HG03039 (cell line): ENCODE measurements at regions not wholly inside any gene's neighbourhood (a gene's known extent, or its start where the extent isn't known, plus 50 kb on each side); places are given as distances from the start of the nearest gene placed in this dataset.
"Not testable (repeated sequence)": the region's sequence is repeated elsewhere in the genome, so short reads cannot be mapped to it uniquely, and the experiment has no call there.

Source experiments
- ATAC-seq: cut with Tn5 transposase; IDR thresholded peaks from one replicate; pipeline ENCODE4 v1.9.1; 2021; ENCODE audit warnings: mild to moderate bottlenecking, moderate library complexity; ENCODE audit not compliant: unreplicated experiment

GRCh38 chr18:44265437-44265836, 415.3 kb upstream of the SETBP1 start:
- no peak for ATAC-seq

- no peak for ATAC-seq
Observed at GRCh38 chr18:44273298-44273697, 407.4 kb upstream of the SETBP1 start.

- no peak for ATAC-seq
Observed at GRCh38 chr18:44280479-44280878, 400.2 kb upstream of the SETBP1 start.

GRCh38 chr18:44286049-44286448, 394.6 kb upstream of the SETBP1 start:
- no peak for ATAC-seq

- ATAC-seq: no peak
Observed at GRCh38 chr18:44290366-44290977, 390.2 kb upstream of the SETBP1 start.

GRCh38 chr18:44298566-44298965, 382.1 kb upstream of the SETBP1 start:
- ATAC-seq: no peak

- ATAC-seq: no peak
Observed at GRCh38 chr18:44309185-44309584, 371.5 kb upstream of the SETBP1 start.

GRCh38 chr18:44320619-44321460, 359.8 kb upstream of the SETBP1 start:
- no peak for ATAC-seq

GRCh38 chr18:44321868-44322590, 358.7 kb upstream of the SETBP1 start:
- no peak for ATAC-seq

GRCh38 chr18:44323125-44323524, 357.6 kb upstream of the SETBP1 start:
- ATAC-seq: no peak

GRCh38 chr18:44324361-44324760, 356.3 kb upstream of the SETBP1 start:
- no peak for ATAC-seq

GRCh38 chr18:44325903-44326635, 354.6 kb upstream of the SETBP1 start:
- ATAC-seq: no peak

- ATAC-seq: no peak
Observed at GRCh38 chr18:44331656-44332570, 348.8 kb upstream of the SETBP1 start.

- no peak for ATAC-seq
Observed at GRCh38 chr18:44341759-44342158, 338.9 kb upstream of the SETBP1 start.

- ATAC-seq: no peak
Observed at GRCh38 chr18:44342162-44342561, 338.5 kb upstream of the SETBP1 start.

- ATAC-seq: no peak
Observed at GRCh38 chr18:44342946-44343345, 337.7 kb upstream of the SETBP1 start.

- no peak for ATAC-seq
Observed at GRCh38 chr18:44343570-44343969, 337.1 kb upstream of the SETBP1 start.

- ATAC-seq: no peak
Observed at GRCh38 chr18:44356566-44357157, 324.0 kb upstream of the SETBP1 start.

- no peak for ATAC-seq
Observed at GRCh38 chr18:44358402-44358801, 322.3 kb upstream of the SETBP1 start.

- ATAC-seq: not testable (repeated sequence)
Observed at GRCh38 chr18:44359741-44360140, 320.9 kb upstream of the SETBP1 start.
